ENCODE measurements at regions not wholly inside any gene's neighbourhood (a gene's known extent, or its start where the extent isn't known, plus 50 kb on each side); places are given as distances from the start of the nearest gene placed in this dataset.

- FAIRE-seq (no peak), DNase-seq (ENCODE audit: insufficient read length, low spot score) (no peak)
These were observed 480.4 kb downstream of the NR4A2 start for GRCh38 chr2:155852156-155852555.

GRCh38 chr2:155846259-155846658, 486.3 kb downstream of the NR4A2 start:
- DNase-seq (ENCODE audit: insufficient read length, low spot score) = no peak
- TF ChIP-seq, protein P1, sequence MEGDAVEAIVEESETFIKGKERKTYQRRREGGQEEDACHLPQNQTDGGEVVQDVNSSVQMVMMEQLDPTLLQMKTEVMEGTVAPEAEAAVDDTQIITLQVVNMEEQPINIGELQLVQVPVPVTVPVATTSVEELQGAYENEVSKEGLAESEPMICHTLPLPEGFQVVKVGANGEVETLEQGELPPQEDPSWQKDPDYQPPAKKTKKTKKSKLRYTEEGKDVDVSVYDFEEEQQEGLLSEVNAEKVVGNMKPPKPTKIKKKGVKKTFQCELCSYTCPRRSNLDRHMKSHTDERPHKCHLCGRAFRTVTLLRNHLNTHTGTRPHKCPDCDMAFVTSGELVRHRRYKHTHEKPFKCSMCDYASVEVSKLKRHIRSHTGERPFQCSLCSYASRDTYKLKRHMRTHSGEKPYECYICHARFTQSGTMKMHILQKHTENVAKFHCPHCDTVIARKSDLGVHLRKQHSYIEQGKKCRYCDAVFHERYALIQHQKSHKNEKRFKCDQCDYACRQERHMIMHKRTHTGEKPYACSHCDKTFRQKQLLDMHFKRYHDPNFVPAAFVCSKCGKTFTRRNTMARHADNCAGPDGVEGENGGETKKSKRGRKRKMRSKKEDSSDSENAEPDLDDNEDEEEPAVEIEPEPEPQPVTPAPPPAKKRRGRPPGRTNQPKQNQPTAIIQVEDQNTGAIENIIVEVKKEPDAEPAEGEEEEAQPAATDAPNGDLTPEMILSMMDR (IDR thresholded peaks at IDR 0.05; ENCODE audit: insufficient read depth, missing control alignments) = no peak
- no peak for FAIRE-seq

More at GRCh38 chr2:155852156-155852555, 480.4 kb downstream of the NR4A2 start:
- TF ChIP-seq, protein P1 (IDR thresholded peaks at IDR 0.05; ENCODE audit: insufficient read depth, missing control alignments) = no peak

- DNase-seq (ENCODE audit: insufficient read length, low spot score) (no peak), FAIRE-seq (no peak)
- TF ChIP-seq, protein P1 (IDR thresholded peaks at IDR 0.05; ENCODE audit: insufficient read depth, missing control alignments) = no peak
These were observed 488.1 kb downstream of the NR4A2 start for GRCh38 chr2:155844461-155844860.

GRCh38 chr2:155842103-155842502, 490.4 kb downstream of the NR4A2 start:
- TF ChIP-seq, protein P1 (IDR thresholded peaks at IDR 0.05; ENCODE audit: insufficient read depth, missing control alignments) = no peak
- no peak for FAIRE-seq
- DNase-seq (ENCODE audit: insufficient read length, low spot score) = no peak

DNA sequence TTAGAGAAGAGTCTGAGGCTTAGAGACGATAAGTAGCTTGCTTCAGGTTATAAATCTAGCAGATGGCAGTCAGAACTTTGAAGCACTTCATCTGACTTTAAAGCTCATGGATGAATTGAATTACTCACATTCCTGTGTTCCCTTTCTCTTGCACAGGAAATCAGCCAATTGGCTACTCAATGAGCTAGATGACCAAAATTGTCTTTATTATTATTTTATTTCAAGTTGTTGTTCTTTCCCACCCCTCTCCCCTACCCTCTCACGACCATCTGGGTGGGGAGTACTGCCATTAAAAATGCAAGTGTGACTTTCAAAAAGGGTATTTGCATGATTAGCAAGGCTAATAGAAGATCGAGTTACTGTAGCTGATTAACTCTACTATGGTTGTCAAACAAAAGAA, 491.1 kb downstream of the NR4A2 start:
- DNase-seq (ENCODE audit: insufficient read length, low spot score) (no peak), FAIRE-seq (no peak)
- TF ChIP-seq, protein P1 (IDR thresholded peaks at IDR 0.05; ENCODE audit: insufficient read depth, missing control alignments) = no peak

- TF ChIP-seq, protein P1 (IDR thresholded peaks at IDR 0.05; ENCODE audit: insufficient read depth, missing control alignments) = no peak
- FAIRE-seq = no peak
- no peak for DNase-seq (ENCODE audit: insufficient read length, low spot score)
These were observed 491.9 kb downstream of the NR4A2 start for GRCh38 chr2:155840661-155841060.

DNA sequence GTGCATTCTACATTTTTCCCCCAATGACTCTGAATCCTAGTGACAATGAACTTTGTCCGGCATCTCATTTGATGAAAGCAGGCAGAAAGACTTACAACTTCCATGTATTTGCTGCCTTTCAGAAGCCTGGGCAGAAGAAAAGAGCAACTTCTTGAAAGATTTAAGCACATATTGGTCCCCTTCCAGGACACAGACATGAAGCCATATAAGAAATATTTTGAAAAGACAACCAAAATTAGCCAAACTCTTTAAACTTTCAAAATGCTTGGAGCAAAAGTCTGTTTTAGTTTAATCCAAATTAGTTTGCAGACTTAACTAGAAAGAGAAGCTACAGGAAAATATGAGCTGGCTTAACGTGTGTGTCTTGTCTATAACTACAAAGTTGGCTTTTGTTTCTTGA, 492.5 kb downstream of the NR4A2 start:
- TF ChIP-seq, protein P1 (IDR thresholded peaks at IDR 0.05; ENCODE audit: insufficient read depth, missing control alignments) = no peak
- FAIRE-seq = no peak

More for the DNA sequence above, 492.5 kb downstream of the NR4A2 start:
- no peak for DNase-seq (ENCODE audit: insufficient read length, low spot score)

Data from D721Med (cell line).